Esophagus (tissue), 2 donors: ENCODE measurements at regions not wholly inside any gene's neighbourhood (a gene's known extent, or its start where the extent isn't known, plus 50 kb on each side); places are given as distances from the start of the nearest gene placed in this dataset.

Experiments used
- H3K27ac ChIP-seq, 2 donors: one replicate each; pipeline ENCODE4 v1.5.1; 2013; ENCODE audit warnings: low read depth in 2 of 2, mild to moderate bottlenecking in 2 of 2, inconsistent platforms in 1 of 2, low read length in 1 of 2, moderate library complexity in 1 of 2
- H3K27me3 ChIP-seq, 2 donors: one replicate each; pipeline ENCODE4 v1.6.1; 2013; ENCODE audit warnings: low read length in 2 of 2, control low read depth in 1 of 2, mild to moderate bottlenecking in 1 of 2; ENCODE audit not compliant: insufficient read depth in 2 of 2, control insufficient read depth in 1 of 2
- H3K36me3 ChIP-seq, 2 donors: one replicate each; pipeline ENCODE4 v1.6.1; 2013; ENCODE audit warnings: low read length in 1 of 2; ENCODE audit not compliant: control insufficient read depth in 2 of 2, insufficient read depth in 2 of 2
- H3K4me1 ChIP-seq, 2 donors: one replicate each; pipeline ENCODE4 v1.6.1; 2013; ENCODE audit warnings: low read length in 1 of 2; ENCODE audit not compliant: control insufficient read depth in 2 of 2, insufficient read depth in 2 of 2
- H3K4me3 ChIP-seq, 2 donors: one replicate each; pipeline ENCODE4 v1.5.1; 2013; ENCODE audit warnings: low read length in 2 of 2, mild to moderate bottlenecking in 2 of 2, low read depth in 1 of 2, moderate library complexity in 1 of 2
- H3K9me3 ChIP-seq, 2 donors: one replicate each; pipeline ENCODE4 v1.6.1; 2013; ENCODE audit warnings: mild to moderate bottlenecking in 2 of 2, low read depth in 1 of 2, low read length in 1 of 2, moderate library complexity in 1 of 2; ENCODE audit not compliant: control insufficient read depth in 2 of 2, insufficient read depth in 1 of 2
- WGBS, 2 donors: extraction: QIAGEN DNeasy Blood & Tissue Kit; methylation state at CpG; one replicate each; pipeline ENCODE4 v1.1.7; 2013; 5-methylcytosine and 5-hydroxymethylcytosine counted together
- donor health status: healthy with polysubstance abuse.
- donor health status: Bipolar disorder and iron deficiency.

GRCh38 chr2:228303960-228304359 is 122.5 kb upstream of the SPHKAP start:
- 87 to 92% methylated on average over 3 of the region's 3 CpGs for WGBS, 2 donors
- H3K4me3 ChIP-seq: no peak overlapping the region

GRCh38 chr2:228283491-228284171 is 102.1 kb upstream of the SPHKAP start:
- H3K9me3 ChIP-seq: no peaks in the 10 kb centered on the region
- H3K36me3 ChIP-seq: no peaks in the 10 kb centered on the region
- H3K4me3 ChIP-seq: no peak overlapping the region
- H3K4me1 ChIP-seq: no peaks in the 10 kb centered on the region
- WGBS, 2 donors: 72 to 77% methylated on average over 3 of the region's 3 CpGs
- H3K27ac ChIP-seq: no peak overlapping the region
- H3K27me3 ChIP-seq: no peaks in the 10 kb centered on the region

More at GRCh38 chr2:228303960-228304359, 122.5 kb upstream of the SPHKAP start:
- H3K4me1 ChIP-seq: no peaks in the 10 kb centered on the region
- no peaks in the 10 kb centered on the region for H3K36me3 ChIP-seq
- H3K27ac ChIP-seq: no peak overlapping the region
- no peaks in the 10 kb centered on the region for H3K27me3 ChIP-seq
- H3K9me3 ChIP-seq: peaks cover 0 to 3% of the 10 kb centered on the region in 2 donors

GRCh38 chr2:228282376-228282775 is 100.9 kb upstream of the SPHKAP start:
- no peaks in the 10 kb centered on the region for H3K27me3 ChIP-seq
- no peaks in the 10 kb centered on the region for H3K9me3 ChIP-seq
- H3K4me3 ChIP-seq: no peak overlapping the region
- no peaks in the 10 kb centered on the region for H3K36me3 ChIP-seq
- no peak overlapping the region for H3K27ac ChIP-seq
- no peaks in the 10 kb centered on the region for H3K4me1 ChIP-seq
- 60 to 64% methylated on average over 2 of the region's 2 CpGs for WGBS, 2 donors

- H3K4me1 ChIP-seq: no peaks in the 10 kb centered on the region
- no peak overlapping the region for H3K4me3 ChIP-seq
- H3K27me3 ChIP-seq: no peaks in the 10 kb centered on the region
- H3K27ac ChIP-seq: no peak overlapping the region
- H3K36me3 ChIP-seq: no peaks in the 10 kb centered on the region
- WGBS, 2 donors: 69 to 70% methylated on average over 6 of the region's 6 CpGs
- H3K9me3 ChIP-seq: peaks cover 0 to 2% of the 10 kb centered on the region in 2 donors
Measured at GRCh38 chr2:228273159-228273558, 91.7 kb upstream of the SPHKAP start.

- WGBS, 2 donors: 31 to 43% methylated on average over 2 of the region's 2 CpGs
- Histone ChIP-seq H3K36me3 (no peaks in the 10 kb centered on the region), H3K27me3 (no peaks in the 10 kb centered on the region), H3K4me3 (no peak overlapping the region), H3K4me1 (no peaks in the 10 kb centered on the region), H3K27ac (no peak overlapping the region), H3K9me3 (peaks cover 0 to 4% of the 10 kb centered on the region in 2 donors)
Measured at GRCh38 chr2:228269351-228269750, 87.9 kb upstream of the SPHKAP start.

- Histone ChIP-seq H3K27ac (no peak overlapping the region), H3K4me1 (no peaks in the 10 kb centered on the region), H3K9me3 (peaks cover 0 to 4% of the 10 kb centered on the region in 2 donors), H3K36me3 (no peaks in the 10 kb centered on the region), H3K27me3 (no peaks in the 10 kb centered on the region), H3K4me3 (no peak overlapping the region)
- 46 to 53% methylated on average over 1 of the region's 1 CpG for WGBS, 2 donors
Measured at GRCh38 chr2:228268756-228269155, 87.3 kb upstream of the SPHKAP start.

- H3K9me3 ChIP-seq: peaks cover 0 to 4% of the 10 kb centered on the region in 2 donors
- H3K36me3 ChIP-seq: no peaks in the 10 kb centered on the region
- no peak overlapping the region for H3K4me3 ChIP-seq
- no peaks in the 10 kb centered on the region for H3K27me3 ChIP-seq
- no peak overlapping the region for H3K27ac ChIP-seq
- H3K4me1 ChIP-seq: no peaks in the 10 kb centered on the region
- WGBS, 2 donors: 73 to 77% methylated on average over 2 of the region's 2 CpGs
Measured at GRCh38 chr2:228268301-228268700, 86.8 kb upstream of the SPHKAP start.

GRCh38 chr2:228263156-228263555 is 81.7 kb upstream of the SPHKAP start:
- H3K27me3 ChIP-seq: no peaks in the 10 kb centered on the region
- H3K4me1 ChIP-seq: no peaks in the 10 kb centered on the region
- H3K9me3 ChIP-seq: peaks cover 0 to 2% of the 10 kb centered on the region in 2 donors
- no peak overlapping the region for H3K4me3 ChIP-seq
- no peaks in the 10 kb centered on the region for H3K36me3 ChIP-seq
- 94% methylated on average over 3 of the region's 3 CpGs for WGBS, 2 donors
- no peak overlapping the region for H3K27ac ChIP-seq

GRCh38 chr2:228261546-228261945 is 80.1 kb upstream of the SPHKAP start:
- no peak overlapping the region for H3K4me3 ChIP-seq
- no peaks in the 10 kb centered on the region for H3K4me1 ChIP-seq
- H3K9me3 ChIP-seq: peaks cover 0 to 2% of the 10 kb centered on the region in 2 donors
- no peaks in the 10 kb centered on the region for H3K36me3 ChIP-seq
- no peaks in the 10 kb centered on the region for H3K27me3 ChIP-seq
- WGBS, 2 donors: 76 to 80% methylated on average over 7 of the region's 7 CpGs
- no peak overlapping the region for H3K27ac ChIP-seq

- no peaks in the 10 kb centered on the region for H3K4me1 ChIP-seq
- no peak overlapping the region for H3K27ac ChIP-seq
- no peaks in the 10 kb centered on the region for H3K9me3 ChIP-seq
- no peak overlapping the region for H3K4me3 ChIP-seq
- no peaks in the 10 kb centered on the region for H3K27me3 ChIP-seq
- no peaks in the 10 kb centered on the region for H3K36me3 ChIP-seq
Measured at GRCh38 chr2:228257379-228257778, 75.9 kb upstream of the SPHKAP start.
